OCI-LY3 (cell line): ENCODE measurements at regions not wholly inside any gene's neighbourhood (a gene's known extent, or its start where the extent isn't known, plus 50 kb on each side); places are given as distances from the start of the nearest gene placed in this dataset.

Experiments
- CTCF ChIP-seq: fragments of 200-600, 300-600 bp; sonication (generic); IDR thresholded peaks from 2 replicates; pipeline ENCODE4 v1.5.1; 2014; ENCODE audit warnings: antibody characterized with exemption, low read length, low read depth
- EZH2phosphoT487 ChIP-seq: fragments of 200-600 bp; shearing (Covaris generic); IDR thresholded peaks from 2 replicates; pipeline ENCODE4 v1.6.1; 2018; ENCODE audit warnings: antibody characterized with exemption, mixed run types, low read depth

- TF ChIP-seq EZH2phosphoT487 (no peak), CTCF (no peak)
These were observed 89.5 kb upstream of the TMEM170B start for GRCh38 chr6:11448038-11448437.
